Activated CD4-positive, alpha-beta memory T cell treated with anti-CD3 and anti-CD28 coated beads for 36 hours (primary cell): ENCODE measurements at regions not wholly inside any gene's neighbourhood (a gene's known extent, or its start where the extent isn't known, plus 50 kb on each side); places are given as distances from the start of the nearest gene placed in this dataset.

ENCODE experiments used
- CTCF ChIA-PET: fragments of 350-600 bp; sonication (Branson Sonifier 250); formaldehyde crosslinking; loops from one replicate; lab custom pipeline; 2021; ENCODE audit warnings: antibody characterized with exemption, inconsistent platforms; lab: Charles Lee
- POLR2A ChIA-PET: fragments of 350-600 bp; sonication (Branson Sonifier 250); formaldehyde crosslinking; loops from one replicate; lab custom pipeline; 2021; ENCODE audit warnings: antibody characterized with exemption; lab: Charles Lee
- DNase-seq: peaks from one replicate; pipeline ENCODE4 v3.0.0-alpha.2; 2020
- H3K27ac Mint-ChIP-seq: one replicate; pipeline ENCODE4 v1.8.0; 2021; ENCODE audit warnings: mixed read lengths
- H3K27me3 Mint-ChIP-seq: one replicate; pipeline ENCODE4 v1.8.0; 2021; ENCODE audit warnings: mixed read lengths
- H3K36me3 Mint-ChIP-seq: one replicate; pipeline ENCODE4 v1.8.0; 2021; ENCODE audit warnings: mixed read lengths
- H3K4me1 Mint-ChIP-seq: one replicate; pipeline ENCODE4 v1.8.0; 2021; ENCODE audit warnings: low read depth, mixed read lengths
- H3K4me3 Mint-ChIP-seq: one replicate; pipeline ENCODE4 v1.8.0; 2021; ENCODE audit warnings: mild to moderate bottlenecking, mixed read lengths
- H3K9me3 Mint-ChIP-seq: one replicate; pipeline ENCODE4 v1.8.0; 2021; ENCODE audit warnings: mixed read lengths
- intact Hi-C: fragments of 100-400 bp; cut with micrococcal nuclease; formaldehyde crosslinking; loops from one replicate; pipeline ENCODE4 v1.15.1; 2023

DNA sequence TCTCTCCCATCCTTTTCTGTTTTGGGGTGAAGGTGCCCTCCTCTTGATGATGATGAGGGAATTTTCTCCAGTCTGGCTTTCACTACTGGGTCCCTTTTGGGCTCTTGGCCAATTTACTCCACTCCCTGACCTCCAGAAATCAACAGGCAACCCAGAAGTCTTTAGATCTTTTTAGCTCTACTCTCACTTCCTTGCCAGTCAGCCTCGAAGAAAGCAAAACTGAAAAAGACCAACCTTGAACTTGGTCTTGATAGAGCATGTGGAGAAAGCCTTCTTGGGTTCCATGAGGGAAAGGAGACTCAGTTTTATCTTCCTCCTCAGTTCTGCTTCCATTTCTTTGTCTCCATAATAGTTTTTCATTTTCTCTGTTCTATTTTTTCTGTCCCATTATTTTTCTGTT is 91.4 kb upstream of the NPVF start:
- no peak overlapping the region for H3K27ac Mint-ChIP-seq
- H3K9me3 Mint-ChIP-seq, result no peaks in the 10 kb centered on the region
- H3K27me3 Mint-ChIP-seq, result peaks cover 2% of the 10 kb centered on the region
- ChIA-PET POLR2A (interaction anchor here (0.9 kb wide), 1 partner anchor 9 kb away, joined by 3 read pairs; no protein-coding TSS in a partner anchor), CTCF (no interaction called here)
- no peaks in the 10 kb centered on the region for H3K36me3 Mint-ChIP-seq
- DNase-seq, result no peak
- intact Hi-C loops, result no loop called here
- H3K4me1 Mint-ChIP-seq, result no peaks in the 10 kb centered on the region
- H3K4me3 Mint-ChIP-seq, result no peak overlapping the region

DNA sequence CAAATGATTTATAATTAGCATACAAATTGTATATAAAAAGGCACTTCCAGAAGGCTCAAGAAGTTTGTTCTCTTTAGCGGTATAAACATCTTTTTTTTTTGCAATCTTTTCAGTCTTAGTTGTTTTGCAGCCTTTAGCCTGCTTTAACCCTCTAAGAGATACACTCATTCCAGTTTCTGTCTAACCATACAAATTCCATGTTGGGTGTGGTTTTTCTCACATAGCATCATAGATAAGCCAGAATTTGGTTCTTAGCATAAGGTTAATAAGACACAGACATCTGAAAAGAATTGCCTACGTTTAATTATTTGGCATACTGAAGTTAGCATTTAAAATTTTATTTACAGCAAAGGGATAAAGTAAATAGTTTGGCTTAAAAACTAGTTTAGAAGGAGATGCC is 92.5 kb upstream of the NPVF start:
- CTCF ChIA-PET, result no interaction called here
- H3K36me3 Mint-ChIP-seq, result no peaks in the 10 kb centered on the region
- peaks cover 2% of the 10 kb centered on the region for H3K27me3 Mint-ChIP-seq
- DNase-seq, result no peak
- no peak overlapping the region for H3K4me3 Mint-ChIP-seq
- POLR2A ChIA-PET, result no interaction called here
- intact Hi-C loops, result no loop called here
- H3K9me3 Mint-ChIP-seq, result no peaks in the 10 kb centered on the region
- no peak overlapping the region for H3K27ac Mint-ChIP-seq
- no peaks in the 10 kb centered on the region for H3K4me1 Mint-ChIP-seq

DNA sequence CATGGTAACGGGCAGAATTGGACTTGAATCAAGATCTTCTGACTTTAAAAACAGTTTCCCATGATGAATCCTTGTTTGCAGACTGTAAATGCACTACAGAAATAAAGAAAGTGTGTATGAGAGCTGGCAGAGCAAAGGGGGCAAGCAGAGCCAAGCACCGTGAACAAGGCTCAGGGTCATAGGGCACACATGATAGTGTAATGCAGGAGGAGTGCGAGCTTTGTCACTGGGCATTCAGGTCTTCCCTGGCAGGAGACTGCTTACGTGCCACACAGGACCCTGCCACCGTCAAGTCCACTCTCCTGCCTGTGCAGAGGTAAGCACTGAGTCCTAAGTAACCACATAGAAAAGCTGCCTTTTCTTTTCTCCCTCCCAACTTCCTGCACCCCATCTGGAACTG is 93.1 kb upstream of the NPVF start:
- Mint-ChIP-seq H3K4me1 (no peaks in the 10 kb centered on the region), H3K27ac (no peak overlapping the region), H3K4me3 (no peak overlapping the region), H3K27me3 (peaks cover 2% of the 10 kb centered on the region), H3K9me3 (no peaks in the 10 kb centered on the region), H3K36me3 (no peaks in the 10 kb centered on the region)
- DNase-seq, result no peak
- ChIA-PET CTCF (interaction anchor here (1.1 kb wide), 1 partner anchor 244 kb away, joined by 4 read pairs; no protein-coding TSS in a partner anchor), POLR2A (no interaction called here)
- intact Hi-C loops, result no loop called here

DNA sequence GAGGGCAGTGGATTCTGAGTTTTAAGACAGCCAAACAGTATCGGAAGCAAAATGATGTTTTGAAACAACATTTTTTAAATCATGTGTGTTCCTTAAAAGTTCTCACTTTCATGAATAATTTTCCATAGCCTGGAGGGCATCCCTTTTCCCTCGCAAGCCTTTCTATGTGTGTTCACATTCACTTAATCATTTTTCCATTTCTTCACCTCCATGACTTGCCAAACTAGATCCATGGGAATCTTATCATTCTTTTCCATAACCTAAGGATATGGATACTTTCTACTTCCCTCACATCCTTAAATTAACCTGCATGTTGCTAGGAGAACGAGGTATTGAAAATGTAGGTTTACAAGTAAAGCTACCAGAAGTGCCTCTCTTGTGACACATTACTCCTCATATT is 94.2 kb upstream of the NPVF start:
- Mint-ChIP-seq H3K27ac (no peak overlapping the region), H3K36me3 (no peaks in the 10 kb centered on the region), H3K9me3 (no peaks in the 10 kb centered on the region), H3K4me1 (no peaks in the 10 kb centered on the region), H3K4me3 (no peak overlapping the region), H3K27me3 (peaks cover 2% of the 10 kb centered on the region)
- ChIA-PET CTCF (interaction anchor here (1.1 kb wide), 1 partner anchor 243 kb away, joined by 4 read pairs; no protein-coding TSS in a partner anchor), POLR2A (no interaction called here)
- no peak for DNase-seq
- intact Hi-C loops, result no loop called here

DNA sequence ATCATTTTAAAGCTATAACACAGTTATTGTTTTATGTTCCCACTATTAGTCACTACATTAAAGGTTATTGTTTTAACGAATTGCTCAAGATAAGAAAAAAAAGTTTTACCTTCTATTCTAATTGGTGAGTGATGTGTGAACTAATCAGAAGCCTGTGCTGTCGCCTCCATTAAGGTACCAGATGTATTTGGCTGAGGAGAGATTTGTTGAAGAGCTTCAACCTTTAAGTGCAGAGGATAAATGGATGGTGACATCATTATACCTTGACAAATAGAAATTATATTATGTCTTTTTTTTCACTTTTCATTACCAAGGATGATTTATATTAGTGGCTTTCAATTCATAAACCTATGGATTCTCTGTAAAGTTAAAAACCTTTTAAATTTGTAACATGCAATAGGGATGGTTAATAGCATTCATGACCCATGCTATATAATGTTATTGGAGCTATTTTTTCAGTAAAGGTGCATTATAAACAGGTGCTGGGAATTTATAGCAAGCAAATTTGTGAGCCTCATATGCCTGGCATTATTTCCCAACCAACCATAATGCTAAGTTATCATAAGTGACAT is 97.0 kb upstream of the NPVF start:
- Mint-ChIP-seq H3K9me3 (no peaks in the 10 kb centered on the region), H3K27me3 (peaks cover 2% of the 10 kb centered on the region), H3K4me3 (no peak overlapping the region), H3K36me3 (no peaks in the 10 kb centered on the region), H3K27ac (no peak overlapping the region), H3K4me1 (no peaks in the 10 kb centered on the region)
- ChIA-PET POLR2A (no interaction called here), CTCF (no interaction called here)
- DNase-seq, result no peak
- intact Hi-C loops, result no loop called here

DNA sequence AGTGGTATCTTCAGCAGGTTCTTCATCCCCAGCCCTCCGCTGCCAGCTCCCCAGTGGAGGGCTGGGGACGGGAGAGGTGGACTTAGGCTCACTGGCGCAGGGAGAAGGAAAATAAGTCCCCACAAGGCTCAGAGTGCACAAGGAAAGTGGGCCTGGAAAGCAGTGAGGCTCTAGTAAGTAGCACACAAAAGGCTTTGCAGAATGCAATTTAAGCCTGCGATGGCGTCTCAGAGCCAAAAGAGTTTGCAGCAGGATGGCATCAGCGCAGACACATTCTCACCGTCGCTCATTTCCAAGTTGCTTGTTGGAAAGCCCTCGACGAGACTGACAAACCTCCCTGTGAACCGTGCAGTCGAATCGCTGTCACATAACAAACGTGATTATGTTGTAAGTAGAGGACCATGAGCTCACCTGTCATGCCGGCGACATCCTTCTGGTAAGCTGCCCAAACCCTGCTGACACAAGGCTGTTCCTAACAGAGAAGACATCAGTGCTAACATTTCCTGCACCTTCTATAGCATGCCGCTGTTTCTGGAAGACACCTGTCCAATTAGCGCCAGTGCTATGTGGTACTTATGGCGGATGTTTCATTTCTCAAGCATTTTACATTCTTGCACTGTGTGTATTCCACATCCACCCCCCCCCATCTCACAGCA is 98.3 kb upstream of the NPVF start:
- DNase-seq, result no peak
- Mint-ChIP-seq H3K36me3 (no peaks in the 10 kb centered on the region), H3K4me3 (no peak overlapping the region), H3K4me1 (no peaks in the 10 kb centered on the region), H3K27me3 (peaks cover 2% of the 10 kb centered on the region), H3K9me3 (no peaks in the 10 kb centered on the region), H3K27ac (no peak overlapping the region)
- intact Hi-C loops, result no loop called here
- ChIA-PET POLR2A (no interaction called here), CTCF (no interaction called here)

DNA sequence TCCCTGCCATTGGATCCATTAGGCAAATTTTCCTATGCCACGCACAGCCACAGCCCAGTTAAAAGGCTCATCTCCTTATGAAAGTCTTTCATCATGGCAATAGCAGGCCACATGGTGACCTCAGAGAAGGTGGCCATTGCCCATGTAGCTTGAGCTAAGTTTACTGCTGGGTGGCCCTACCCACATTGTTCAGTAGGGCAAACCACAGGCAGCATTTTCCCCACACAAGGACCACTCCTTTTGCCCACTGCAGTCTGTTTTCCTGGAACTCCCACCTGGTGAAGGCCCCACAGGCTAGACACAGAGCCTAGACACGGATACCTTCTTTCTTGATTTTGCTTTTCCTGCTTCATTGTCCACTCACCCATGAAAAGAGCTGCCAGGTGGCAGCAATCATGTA is 101.5 kb upstream of the NPVF start:
- Mint-ChIP-seq H3K36me3 (no peaks in the 10 kb centered on the region), H3K4me3 (no peak overlapping the region), H3K27me3 (peaks cover 9% of the 10 kb centered on the region), H3K9me3 (no peaks in the 10 kb centered on the region), H3K27ac (no peak overlapping the region), H3K4me1 (no peaks in the 10 kb centered on the region)
- ChIA-PET CTCF (no interaction called here), POLR2A (no interaction called here)
- intact Hi-C loops, result no loop called here
- no peak for DNase-seq

DNA sequence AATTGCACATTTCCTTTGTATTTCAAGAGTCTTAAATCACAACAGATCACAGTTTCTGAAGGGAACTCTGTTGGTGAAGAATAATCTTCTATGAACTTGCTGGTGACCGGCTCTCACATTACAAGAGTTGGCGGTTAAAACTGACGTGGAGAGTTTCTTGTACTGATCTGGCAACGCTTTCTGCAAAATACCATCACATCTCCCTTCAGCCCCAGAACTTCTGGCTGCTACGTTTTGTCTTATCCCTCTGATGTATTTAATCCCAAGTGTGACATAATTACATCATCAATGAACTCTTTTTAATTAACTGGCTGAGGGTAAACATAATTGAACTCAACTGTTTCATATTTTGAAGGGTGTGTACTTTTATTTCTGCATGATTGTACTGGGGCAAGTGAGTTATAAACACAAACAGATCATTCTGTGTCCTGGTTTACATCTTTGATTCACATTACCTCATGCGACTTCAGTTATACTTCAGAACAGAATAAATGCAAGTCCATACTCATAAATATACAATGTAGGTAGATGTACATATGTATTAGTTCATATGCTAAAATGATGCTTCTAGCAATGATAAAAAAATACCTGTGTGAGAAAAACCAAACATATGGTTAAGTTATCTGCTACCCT is 105.1 kb upstream of the NPVF start:
- Mint-ChIP-seq H3K27ac (no peak overlapping the region), H3K9me3 (no peaks in the 10 kb centered on the region), H3K27me3 (peaks cover 12% of the 10 kb centered on the region), H3K36me3 (no peaks in the 10 kb centered on the region), H3K4me1 (no peaks in the 10 kb centered on the region), H3K4me3 (no peak overlapping the region)
- ChIA-PET POLR2A (no interaction called here), CTCF (no interaction called here)
- intact Hi-C loops, result no loop called here
- no peak for DNase-seq

DNA sequence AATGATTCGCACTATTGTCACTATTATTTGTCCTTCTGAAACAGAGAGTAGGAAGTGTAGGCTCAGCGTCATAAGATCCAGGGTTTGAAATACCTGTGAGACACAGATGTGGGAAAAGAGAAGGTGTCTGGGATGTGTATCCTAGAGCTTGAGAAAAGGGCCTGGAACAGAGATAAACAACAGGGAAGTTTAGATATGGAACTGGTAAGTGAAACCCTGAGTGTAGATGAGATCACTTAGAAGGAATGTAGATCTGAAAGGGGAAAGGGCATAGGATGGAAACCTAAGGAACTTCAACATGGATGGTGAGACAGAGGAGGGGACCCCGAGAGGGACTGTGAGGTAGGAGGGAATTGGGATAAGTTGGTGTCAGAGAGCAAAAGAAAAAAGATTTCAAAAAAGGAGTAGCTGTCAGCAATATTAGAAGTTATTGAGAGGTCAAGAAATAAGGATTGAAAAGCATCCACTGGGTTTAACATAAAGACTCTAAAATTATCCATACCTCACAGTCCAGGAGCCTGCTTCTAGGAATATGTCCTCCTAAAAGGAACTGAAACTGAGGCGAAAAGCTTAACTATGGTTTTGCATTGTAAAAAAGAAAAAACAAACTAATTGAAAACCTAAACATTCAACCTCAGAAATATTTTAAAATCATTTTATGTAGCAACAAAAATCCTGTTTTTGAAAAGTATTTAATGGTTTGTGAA is 119.2 kb upstream of the NPVF start:
- Mint-ChIP-seq H3K36me3 (no peaks in the 10 kb centered on the region), H3K27ac (no peak overlapping the region), H3K4me3 (no peak overlapping the region), H3K4me1 (no peaks in the 10 kb centered on the region), H3K9me3 (no peaks in the 10 kb centered on the region), H3K27me3 (peaks cover 11% of the 10 kb centered on the region)
- CTCF ChIA-PET, result no interaction called here
- DNase-seq, result no peak
- intact Hi-C loops, result no loop called here
- POLR2A ChIA-PET, result no interaction called here

DNA sequence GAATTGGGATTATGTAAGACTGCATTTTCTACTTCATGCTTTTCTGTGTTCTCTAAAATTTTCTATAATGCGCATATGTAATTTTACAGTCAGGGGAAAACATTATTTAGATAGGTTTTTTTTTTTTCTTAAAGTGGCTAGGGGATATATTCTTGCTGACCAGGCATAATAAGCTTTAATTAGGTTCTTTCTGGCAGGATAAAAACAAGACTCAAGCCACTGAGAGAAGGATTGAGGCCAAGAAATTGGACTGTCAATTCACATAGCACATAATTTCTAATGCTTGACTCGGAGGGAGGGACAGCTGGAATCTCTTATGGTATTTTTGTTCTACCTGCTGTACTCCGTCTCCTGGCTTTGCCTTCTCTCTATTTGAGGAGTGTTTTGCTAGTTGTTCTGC is 119.8 kb upstream of the NPVF start:
- H3K9me3 Mint-ChIP-seq, result no peaks in the 10 kb centered on the region
- no peaks in the 10 kb centered on the region for H3K36me3 Mint-ChIP-seq
- no peak overlapping the region for H3K4me3 Mint-ChIP-seq
- intact Hi-C loops, result no loop called here
- H3K27me3 Mint-ChIP-seq, result peaks cover 11% of the 10 kb centered on the region
- DNase-seq, result no peak
- CTCF ChIA-PET, result no interaction called here
- POLR2A ChIA-PET, result no interaction called here
- no peaks in the 10 kb centered on the region for H3K4me1 Mint-ChIP-seq
- no peak overlapping the region for H3K27ac Mint-ChIP-seq

DNA sequence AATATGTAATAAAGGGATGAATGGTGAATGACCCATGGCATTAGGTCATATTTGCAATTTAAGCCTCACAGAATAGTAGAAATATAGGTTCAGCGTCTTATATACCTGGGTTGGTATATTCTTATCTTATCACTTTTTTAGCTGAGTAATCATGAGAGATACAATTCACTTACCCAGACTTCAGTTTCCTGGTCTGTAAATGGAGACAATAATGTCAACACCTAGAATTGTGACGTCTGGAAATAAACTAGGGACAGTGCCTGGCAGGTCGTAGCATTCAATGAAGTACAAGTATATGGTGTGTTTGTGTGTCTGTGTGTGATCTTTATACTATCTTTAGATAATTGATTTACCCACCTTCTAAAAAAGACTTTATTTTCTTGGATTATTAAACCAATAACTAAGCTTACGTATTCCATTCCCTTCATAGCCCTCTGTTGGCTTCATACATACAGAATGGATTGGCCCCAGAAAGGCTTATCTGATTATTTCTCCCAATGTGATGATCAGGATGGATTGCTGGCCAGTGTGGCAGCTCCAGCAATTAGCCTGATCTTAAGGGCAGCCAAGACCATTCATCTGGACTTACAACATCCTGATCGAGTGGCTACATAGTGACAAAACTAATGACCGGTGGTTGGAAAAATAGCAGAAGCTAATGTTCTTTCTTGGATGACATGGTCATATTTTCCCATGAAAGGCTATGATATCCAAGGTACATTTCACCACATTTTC is 121.2 kb upstream of the NPVF start:
- Mint-ChIP-seq H3K4me3 (no peak overlapping the region), H3K27me3 (peaks cover 10% of the 10 kb centered on the region), H3K27ac (no peak overlapping the region), H3K4me1 (peaks cover 3% of the 10 kb centered on the region), H3K9me3 (no peaks in the 10 kb centered on the region), H3K36me3 (no peaks in the 10 kb centered on the region)
- DNase-seq, result no peak
- intact Hi-C loops, result no loop called here
- CTCF ChIA-PET, result interaction anchor here (0.5 to 0.6 kb wide), 2 partner anchors 22 to 489 kb away, joined by 3 read pairs; no protein-coding TSS in a partner anchor
- POLR2A ChIA-PET, result no interaction called here

DNA sequence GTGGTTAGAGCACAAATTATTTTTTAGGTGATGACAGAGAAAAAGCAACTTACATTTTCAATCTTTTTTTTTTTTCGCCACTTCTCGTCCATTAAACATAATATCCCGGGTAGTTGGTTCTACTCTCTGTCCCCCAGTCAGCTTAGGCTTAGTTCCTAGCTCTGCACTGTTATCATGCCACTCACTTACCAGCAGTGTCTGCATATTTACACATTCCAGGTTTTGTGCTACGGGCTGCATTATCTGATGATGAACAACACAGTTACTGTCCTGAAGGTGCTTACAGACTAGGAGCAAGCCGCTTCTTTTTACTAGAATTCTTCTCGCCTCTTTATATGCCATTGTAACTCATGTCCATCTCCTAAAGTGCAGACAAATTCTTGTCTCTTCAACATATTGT is 121.8 kb upstream of the NPVF start:
- Mint-ChIP-seq H3K4me3 (no peak overlapping the region), H3K4me1 (peaks cover 4% of the 10 kb centered on the region), H3K9me3 (no peaks in the 10 kb centered on the region), H3K27me3 (peaks cover 10% of the 10 kb centered on the region), H3K36me3 (no peaks in the 10 kb centered on the region), H3K27ac (no peak overlapping the region)
- no peak for DNase-seq
- ChIA-PET POLR2A (no interaction called here), CTCF (no interaction called here)
- intact Hi-C loops, result no loop called here
